Colonic mucosa (tissue), 4 donors: ENCODE measurements at regions not wholly inside any gene's neighbourhood (a gene's known extent, or its start where the extent isn't known, plus 50 kb on each side); places are given as distances from the start of the nearest gene placed in this dataset.

Experiments used
- DNase-seq: peaks from one replicate; pipeline ENCODE4 v3.0.0-alpha.2; 2020
- H3K27ac ChIP-seq: fragments of 200-600 bp; one replicate; pipeline ENCODE4 v1.8.0; 2021
- H3K27me3 ChIP-seq: fragments of 200-600 bp; one replicate; pipeline ENCODE4 v1.8.0; 2021
- H3K36me3 ChIP-seq: fragments of 200-600 bp; one replicate; pipeline ENCODE4 v1.8.0; 2021
- H3K4me1 ChIP-seq: fragments of 200-600 bp; one replicate; pipeline ENCODE4 v1.8.0; 2021; ENCODE audit warnings: mild to moderate bottlenecking
- H3K4me3 ChIP-seq: fragments of 200-600 bp; one replicate; pipeline ENCODE4 v1.8.0; 2021
- H3K9ac ChIP-seq, 2 donors: one replicate each; pipeline ENCODE4 v1.7.0; 2013; ENCODE audit warnings: control low read depth in 2 of 2, low read depth in 2 of 2, low read length in 2 of 2
- H3K9me3 ChIP-seq: fragments of 200-600 bp; one replicate; pipeline ENCODE4 v1.8.0; 2021
- intact Hi-C: fragments of 100-400 bp; cut with DNase I; formaldehyde crosslinking; loops from one replicate; pipeline ENCODE4 v1.14.1; 2022
- TF ChIP-seq, protein P1 (sequence below): fragments of 200-600 bp; IDR thresholded peaks from one replicate; pipeline ENCODE4 v1.8.0; 2022; ENCODE audit warnings: antibody characterized with exemption, mild to moderate bottlenecking
- donor health status: healthy.
- donor health status: DM: no; HTN: no; CAD: no.
- donor health status: DM: no; HTN: no; CAD: no.

GRCh38 chr4:28443801-28444412 lies 1583.3 kb downstream of the STIM2 start:
- Histone ChIP-seq H3K9me3 (no peaks in the 10 kb centered on the region), H3K27me3 (no peaks in the 10 kb centered on the region), H3K36me3 (no peaks in the 10 kb centered on the region), H3K27ac (no peak overlapping the region), H3K4me3 (no peak overlapping the region), H3K4me1 (no peaks in the 10 kb centered on the region), H3K9ac (no peak overlapping the region)
- no peak for DNase-seq
- TF ChIP-seq, protein P1, sequence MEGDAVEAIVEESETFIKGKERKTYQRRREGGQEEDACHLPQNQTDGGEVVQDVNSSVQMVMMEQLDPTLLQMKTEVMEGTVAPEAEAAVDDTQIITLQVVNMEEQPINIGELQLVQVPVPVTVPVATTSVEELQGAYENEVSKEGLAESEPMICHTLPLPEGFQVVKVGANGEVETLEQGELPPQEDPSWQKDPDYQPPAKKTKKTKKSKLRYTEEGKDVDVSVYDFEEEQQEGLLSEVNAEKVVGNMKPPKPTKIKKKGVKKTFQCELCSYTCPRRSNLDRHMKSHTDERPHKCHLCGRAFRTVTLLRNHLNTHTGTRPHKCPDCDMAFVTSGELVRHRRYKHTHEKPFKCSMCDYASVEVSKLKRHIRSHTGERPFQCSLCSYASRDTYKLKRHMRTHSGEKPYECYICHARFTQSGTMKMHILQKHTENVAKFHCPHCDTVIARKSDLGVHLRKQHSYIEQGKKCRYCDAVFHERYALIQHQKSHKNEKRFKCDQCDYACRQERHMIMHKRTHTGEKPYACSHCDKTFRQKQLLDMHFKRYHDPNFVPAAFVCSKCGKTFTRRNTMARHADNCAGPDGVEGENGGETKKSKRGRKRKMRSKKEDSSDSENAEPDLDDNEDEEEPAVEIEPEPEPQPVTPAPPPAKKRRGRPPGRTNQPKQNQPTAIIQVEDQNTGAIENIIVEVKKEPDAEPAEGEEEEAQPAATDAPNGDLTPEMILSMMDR: no peak
- intact Hi-C loops: no loop called here

DNA sequence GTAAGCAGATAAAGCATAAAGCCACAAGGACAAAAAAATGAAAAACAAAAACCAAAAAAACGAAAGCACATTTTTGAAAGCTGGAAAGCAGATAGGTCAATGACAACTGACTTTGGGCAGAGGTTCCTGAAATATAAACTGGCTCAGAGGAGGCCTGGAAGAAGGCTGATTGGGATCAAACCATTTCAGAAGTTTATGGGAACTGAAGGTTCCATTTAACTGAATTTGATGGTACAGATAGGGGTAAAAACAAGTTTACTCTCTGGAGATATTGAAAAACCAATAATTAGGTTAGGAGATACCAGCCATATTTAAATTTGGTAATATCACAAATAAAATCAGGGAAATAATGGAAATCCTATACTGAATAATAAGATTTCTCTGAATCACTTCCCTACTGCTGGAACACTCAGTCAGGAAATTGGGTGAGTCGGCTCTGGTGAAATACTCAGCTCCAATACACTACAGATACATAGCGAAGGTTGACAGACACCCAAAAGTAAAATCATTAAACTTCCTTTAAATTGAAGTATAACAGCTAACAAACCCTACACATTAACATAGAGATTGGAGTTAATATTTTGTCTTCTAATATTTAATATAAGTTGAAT lies 1584.3 kb downstream of the STIM2 start:
- Histone ChIP-seq H3K36me3 (no peaks in the 10 kb centered on the region), H3K27ac (no peak overlapping the region), H3K9me3 (no peaks in the 10 kb centered on the region), H3K4me3 (no peak overlapping the region), H3K27me3 (no peaks in the 10 kb centered on the region), H3K9ac (no peak overlapping the region), H3K4me1 (no peaks in the 10 kb centered on the region)
- TF ChIP-seq, protein P1: no peak
- no peak for DNase-seq
- intact Hi-C loops: no loop called here

DNA sequence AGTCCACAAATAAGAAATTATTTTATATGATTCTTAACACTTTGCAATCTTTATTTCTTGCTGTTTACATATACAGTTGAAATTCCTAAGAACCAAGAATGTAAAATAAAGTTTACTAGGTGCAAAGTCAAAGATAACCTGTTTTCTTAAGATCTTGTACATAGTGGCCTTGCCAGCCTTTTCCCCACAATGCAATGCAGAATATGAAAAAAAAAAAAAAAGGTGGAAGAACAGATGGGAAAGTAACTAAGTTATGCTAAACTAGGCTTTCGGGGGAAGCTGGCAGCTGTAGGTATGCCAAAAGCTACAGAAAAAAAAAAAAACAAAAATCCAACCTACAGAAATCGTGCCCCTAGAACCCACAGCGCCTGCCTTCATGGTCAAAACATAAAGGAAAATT lies 1588.4 kb downstream of the STIM2 start:
- H3K27me3 ChIP-seq: no peaks in the 10 kb centered on the region
- intact Hi-C loops: no loop called here

GRCh38 chr4:28451346-28451745 lies 1590.7 kb downstream of the STIM2 start:
- H3K36me3 ChIP-seq: no peaks in the 10 kb centered on the region

More for the DNA sequence above, 1588.4 kb downstream of the STIM2 start:
- Histone ChIP-seq H3K27ac (no peak overlapping the region), H3K36me3 (no peaks in the 10 kb centered on the region), H3K4me3 (no peak overlapping the region), H3K4me1 (no peaks in the 10 kb centered on the region), H3K9ac (no peak overlapping the region), H3K9me3 (no peaks in the 10 kb centered on the region)
- TF ChIP-seq, protein P1: no peak
- DNase-seq: no peak

DNA sequence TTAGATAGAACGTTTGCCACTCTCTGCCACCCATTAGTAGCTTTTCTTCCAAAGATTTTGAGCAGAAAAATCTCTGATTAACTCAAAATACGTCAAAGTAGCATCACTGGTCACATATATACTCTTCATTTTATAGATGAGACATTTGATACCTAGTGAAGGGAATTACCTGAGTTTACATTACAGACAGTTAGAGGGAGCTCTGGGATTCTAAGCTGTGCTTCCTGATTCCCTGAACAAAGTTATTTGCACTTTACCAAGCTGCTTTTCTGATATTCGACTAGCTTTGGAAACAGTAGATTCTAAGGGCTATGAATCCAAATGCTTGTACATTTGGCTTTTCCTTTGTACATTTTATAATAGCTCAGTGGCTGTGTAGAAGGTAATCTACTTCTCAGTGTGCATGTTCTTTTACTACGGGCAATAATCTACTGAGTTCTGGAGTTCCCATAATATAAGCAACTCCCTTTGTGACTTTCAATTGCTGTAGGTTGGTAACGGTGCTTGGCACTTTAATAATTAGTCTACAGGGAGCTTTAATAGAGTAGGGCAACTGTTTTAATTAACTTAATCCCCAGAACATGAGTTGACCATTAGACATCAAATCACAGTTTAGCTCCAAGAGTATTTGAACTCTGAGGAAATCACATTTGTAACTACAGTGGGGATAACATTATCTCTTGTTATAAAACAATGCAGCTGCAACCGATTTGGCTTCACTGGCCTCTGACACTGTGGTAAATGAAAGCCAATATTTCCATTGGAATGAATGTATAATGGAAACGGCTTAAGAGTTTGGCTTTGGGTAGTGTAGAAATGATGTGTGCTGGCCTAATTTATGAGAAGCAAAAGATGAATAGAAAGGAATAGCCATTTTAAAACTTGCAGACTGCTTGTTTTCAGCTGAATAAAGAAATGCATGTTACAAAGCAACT lies 1602.4 kb downstream of the STIM2 start:
- no peaks in the 10 kb centered on the region for H3K36me3 ChIP-seq
- H3K27me3 ChIP-seq: no peaks in the 10 kb centered on the region
- intact Hi-C loops: no loop called here
- H3K9me3 ChIP-seq: no peaks in the 10 kb centered on the region
- H3K4me3 ChIP-seq: no peak overlapping the region
- TF ChIP-seq, protein P1: no peak
- H3K27ac ChIP-seq: no peak overlapping the region
- H3K9ac ChIP-seq: no peak overlapping the region
- DNase-seq: no peak
- H3K4me1 ChIP-seq: no peaks in the 10 kb centered on the region

More at GRCh38 chr4:28451346-28451745, 1590.7 kb downstream of the STIM2 start:
- intact Hi-C loops: no loop called here
- Histone ChIP-seq H3K9me3 (no peaks in the 10 kb centered on the region), H3K27ac (no peak overlapping the region), H3K4me3 (no peak overlapping the region), H3K27me3 (no peaks in the 10 kb centered on the region), H3K4me1 (no peaks in the 10 kb centered on the region), H3K9ac (no peak overlapping the region)
- TF ChIP-seq, protein P1: no peak
- no peak for DNase-seq
